RWPE2 (cell line): ENCODE measurements at regions not wholly inside any gene's neighbourhood (a gene's known extent, or its start where the extent isn't known, plus 50 kb on each side); places are given as distances from the start of the nearest gene placed in this dataset.
"Not testable (repeated sequence)": the region's sequence is repeated elsewhere in the genome, so short reads cannot be mapped to it uniquely, and the experiment has no call there.

ENCODE experiments used
- ATAC-seq: fragments of 200-7000 bp; cut with Tn5 transposase; 3 replicates; pipeline ENCODE4 v1.9.1; 2021; ENCODE audit warnings: low read depth
- DNase-seq: peaks from one replicate; pipeline ENCODE4 v3.0.0-alpha.2; 2020; ENCODE audit warnings: low spot score
- H3K27ac ChIP-seq: fragments of 450-650 bp; 2 replicates; pipeline ENCODE4 v1.5.1; 2017; ENCODE audit warnings: mild to moderate bottlenecking; ENCODE audit not compliant: poor library complexity, severe bottlenecking
- H3K27me3 ChIP-seq: fragments of 250-450 bp; sonication (Bioruptor Pico); 2 replicates; pipeline ENCODE4 v1.5.1; 2021; ENCODE audit warnings: mild to moderate bottlenecking, moderate library complexity; ENCODE audit not compliant: insufficient read depth, poor library complexity, severe bottlenecking
- H3K36me3 ChIP-seq: fragments of 250-450 bp; sonication (Bioruptor Pico); 2 replicates; pipeline ENCODE4 v1.5.1; 2020; ENCODE audit warnings: low read depth, mild to moderate bottlenecking, moderate library complexity
- H3K4me1 ChIP-seq: fragments of 250-450 bp; sonication (Bioruptor Pico); 2 replicates; pipeline ENCODE4 v1.5.1; 2021; ENCODE audit warnings: mild to moderate bottlenecking, moderate library complexity; ENCODE audit not compliant: insufficient read depth, poor library complexity, severe bottlenecking
- H3K4me3 ChIP-seq: fragments of 250-450 bp; sonication (Bioruptor Pico); 2 replicates; pipeline ENCODE4 v1.5.1; 2021; ENCODE audit warnings: mild to moderate bottlenecking, moderate library complexity; ENCODE audit not compliant: severe bottlenecking
- H3K9me3 ChIP-seq: fragments of 250-450 bp; sonication (Bioruptor Pico); 2 replicates; pipeline ENCODE4 v1.5.1; 2021; ENCODE audit warnings: mild to moderate bottlenecking, moderate library complexity; ENCODE audit not compliant: severe bottlenecking
- TF ChIP-seq, protein P1 (sequence below): fragments of 450-650 bp; IDR thresholded peaks from one replicate; pipeline ENCODE4 v1.5.1; 2017; ENCODE audit warnings: mild to moderate bottlenecking, moderate library complexity; ENCODE audit not compliant: poor library complexity, severe bottlenecking

DNA sequence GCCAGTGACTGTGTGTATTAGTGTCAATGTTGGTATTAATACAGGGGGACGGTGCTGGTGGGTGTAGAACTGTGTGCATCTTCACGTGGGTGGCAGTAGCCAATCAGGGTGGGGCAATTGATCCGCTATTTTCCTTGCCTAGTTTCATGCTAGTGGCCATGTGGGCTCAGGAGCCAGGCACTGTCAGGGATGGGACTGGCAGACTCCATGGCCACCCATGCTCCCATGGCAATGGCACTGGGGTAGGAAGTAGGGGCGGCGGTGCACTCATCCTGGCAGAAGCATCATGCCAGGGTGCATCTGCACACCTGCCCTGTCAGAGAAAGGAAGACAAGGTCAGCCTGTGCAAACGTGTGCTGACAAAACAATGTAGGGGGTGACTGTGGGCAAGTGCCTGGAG is 122.1 kb upstream of the MAGEC2 start:
- Histone ChIP-seq H3K9me3 (no peaks in the 10 kb centered on the region), H3K4me3 (no peak overlapping the region), H3K36me3 (no peaks in the 10 kb centered on the region), H3K27ac (no peak overlapping the region), H3K27me3 (no peaks in the 10 kb centered on the region), H3K4me1 (no peaks in the 10 kb centered on the region)
- TF ChIP-seq, protein P1, sequence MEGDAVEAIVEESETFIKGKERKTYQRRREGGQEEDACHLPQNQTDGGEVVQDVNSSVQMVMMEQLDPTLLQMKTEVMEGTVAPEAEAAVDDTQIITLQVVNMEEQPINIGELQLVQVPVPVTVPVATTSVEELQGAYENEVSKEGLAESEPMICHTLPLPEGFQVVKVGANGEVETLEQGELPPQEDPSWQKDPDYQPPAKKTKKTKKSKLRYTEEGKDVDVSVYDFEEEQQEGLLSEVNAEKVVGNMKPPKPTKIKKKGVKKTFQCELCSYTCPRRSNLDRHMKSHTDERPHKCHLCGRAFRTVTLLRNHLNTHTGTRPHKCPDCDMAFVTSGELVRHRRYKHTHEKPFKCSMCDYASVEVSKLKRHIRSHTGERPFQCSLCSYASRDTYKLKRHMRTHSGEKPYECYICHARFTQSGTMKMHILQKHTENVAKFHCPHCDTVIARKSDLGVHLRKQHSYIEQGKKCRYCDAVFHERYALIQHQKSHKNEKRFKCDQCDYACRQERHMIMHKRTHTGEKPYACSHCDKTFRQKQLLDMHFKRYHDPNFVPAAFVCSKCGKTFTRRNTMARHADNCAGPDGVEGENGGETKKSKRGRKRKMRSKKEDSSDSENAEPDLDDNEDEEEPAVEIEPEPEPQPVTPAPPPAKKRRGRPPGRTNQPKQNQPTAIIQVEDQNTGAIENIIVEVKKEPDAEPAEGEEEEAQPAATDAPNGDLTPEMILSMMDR: no peak
- DNase-seq: no peak
- ATAC-seq: no peak

DNA sequence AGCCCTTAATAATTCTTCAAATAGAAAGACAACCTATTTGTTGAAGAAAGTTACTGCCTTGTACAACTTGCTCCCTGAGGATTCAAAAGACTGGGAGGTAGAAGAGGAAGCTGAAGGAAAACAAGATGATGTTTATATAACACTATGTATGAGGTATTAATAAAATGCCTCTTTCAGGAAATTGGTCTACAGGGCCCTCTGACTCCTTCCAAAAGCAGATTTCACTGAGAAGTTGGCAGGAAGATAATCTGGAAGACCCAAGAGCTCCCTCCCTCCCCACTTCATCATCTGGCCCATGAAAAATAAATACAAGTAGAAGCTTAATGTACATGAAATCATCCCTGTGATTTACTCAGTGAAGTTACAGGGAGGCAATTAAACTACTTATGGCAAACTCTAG is 107.5 kb upstream of the MAGEC2 start:
- Histone ChIP-seq H3K9me3 (no peaks in the 10 kb centered on the region), H3K4me3 (no peak overlapping the region), H3K27ac (no peak overlapping the region), H3K27me3 (no peaks in the 10 kb centered on the region), H3K36me3 (no peaks in the 10 kb centered on the region), H3K4me1 (no peaks in the 10 kb centered on the region)
- TF ChIP-seq, protein P1: no peak
- no peak for ATAC-seq
- DNase-seq: no peak

DNA sequence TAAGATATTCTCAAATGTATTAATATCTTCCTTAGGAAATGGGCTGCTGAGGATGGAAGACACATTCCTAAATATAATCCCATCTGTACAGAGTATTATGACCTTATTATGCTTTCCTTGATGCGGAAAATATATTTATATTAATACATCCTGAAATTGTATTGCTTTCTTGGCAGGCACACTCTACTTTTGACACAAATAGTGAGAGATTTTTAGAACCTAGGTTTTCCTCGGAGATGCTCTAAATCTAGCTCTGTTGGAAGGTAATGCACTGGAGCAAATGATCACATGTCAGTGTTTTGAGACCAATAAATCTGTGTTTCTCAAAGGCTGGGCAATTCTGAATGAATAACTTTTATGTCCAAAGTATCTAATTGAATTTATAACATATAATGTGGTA is 94.3 kb upstream of the MAGEC2 start:
- Histone ChIP-seq H3K4me3 (no peak overlapping the region), H3K36me3 (no peaks in the 10 kb centered on the region), H3K4me1 (no peaks in the 10 kb centered on the region), H3K27ac (no peak overlapping the region), H3K27me3 (no peaks in the 10 kb centered on the region), H3K9me3 (no peaks in the 10 kb centered on the region)
- TF ChIP-seq, protein P1: no peak
- DNase-seq (no peak), ATAC-seq (no peak)

DNA sequence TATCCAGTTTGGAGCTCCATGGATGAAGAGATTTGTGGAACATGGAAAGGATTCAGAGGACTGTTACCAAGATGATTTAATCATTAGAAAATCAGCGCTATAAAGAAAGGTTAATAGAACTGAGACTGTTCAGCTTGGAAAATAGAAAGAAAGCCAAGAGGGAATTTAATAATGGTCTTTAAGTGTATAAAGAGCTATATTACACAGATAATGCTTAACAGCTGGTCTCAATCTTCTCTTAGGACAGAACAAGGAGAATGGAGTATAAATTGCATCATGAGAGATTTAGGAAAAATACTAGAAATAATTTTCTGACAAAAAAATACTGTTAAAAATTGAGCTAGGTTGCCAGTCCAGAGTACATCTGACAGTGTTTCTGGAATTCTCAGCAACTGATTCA is 91.3 kb upstream of the MAGEC2 start:
- no peak for ATAC-seq
- Histone ChIP-seq H3K4me3 (no peak overlapping the region), H3K9me3 (no peaks in the 10 kb centered on the region), H3K36me3 (no peaks in the 10 kb centered on the region), H3K27me3 (no peaks in the 10 kb centered on the region), H3K27ac (no peak overlapping the region), H3K4me1 (no peaks in the 10 kb centered on the region)
- no peak for DNase-seq
- TF ChIP-seq, protein P1: no peak

DNA sequence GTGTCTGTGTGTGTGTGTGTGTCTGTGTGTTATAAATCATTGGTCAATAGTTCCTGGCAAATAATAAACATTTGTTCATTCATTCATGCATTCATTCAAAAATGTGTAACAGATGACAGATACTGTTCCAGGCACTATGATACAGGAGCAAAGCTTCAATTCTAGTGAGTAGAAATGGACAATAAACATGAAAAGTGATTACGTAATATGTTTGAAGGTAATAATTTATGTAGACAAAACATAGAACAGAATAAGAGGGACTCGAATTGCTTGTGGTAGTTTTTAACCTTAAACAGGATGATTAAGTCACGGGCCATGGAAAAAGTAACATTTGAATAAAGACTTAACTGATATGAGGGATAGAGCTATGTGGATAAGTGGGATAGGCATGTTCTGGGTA is 90.1 kb upstream of the MAGEC2 start:
- TF ChIP-seq, protein P1: no peak
- Histone ChIP-seq H3K9me3 (no peaks in the 10 kb centered on the region), H3K27ac (no peak overlapping the region), H3K4me1 (no peaks in the 10 kb centered on the region), H3K27me3 (no peaks in the 10 kb centered on the region), H3K36me3 (no peaks in the 10 kb centered on the region), H3K4me3 (no peak overlapping the region)
- DNase-seq: no peak
- no peak for ATAC-seq

DNA sequence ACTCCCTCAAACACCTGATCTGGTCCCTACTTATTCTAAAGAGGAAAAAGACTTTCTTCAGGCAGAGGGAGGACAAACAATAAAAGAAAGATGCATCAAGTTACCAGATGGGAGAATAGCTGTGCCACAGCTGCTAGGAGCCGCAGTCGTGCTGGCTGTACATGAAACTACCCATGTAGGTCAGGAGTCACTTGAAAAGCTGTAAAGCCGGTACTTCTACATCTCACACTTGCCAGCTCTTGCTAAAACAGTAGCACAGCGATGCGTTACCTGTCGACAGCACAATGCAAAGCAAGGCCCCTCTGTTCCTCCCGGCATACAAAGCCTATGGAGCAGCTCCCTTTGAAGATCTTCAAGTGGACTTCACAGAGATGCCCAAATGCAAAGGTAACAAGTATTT is 65.1 kb upstream of the MAGEC2 start:
- H3K27me3 ChIP-seq, H3K4me3 ChIP-seq, H3K36me3 ChIP-seq, DNase-seq, H3K9me3 ChIP-seq, H3K27ac ChIP-seq, ATAC-seq, H3K4me1 ChIP-seq: not testable (repeated sequence)
